Stromal cell of bone marrow (primary cell): ENCODE measurements at regions not wholly inside any gene's neighbourhood (a gene's known extent, or its start where the extent isn't known, plus 50 kb on each side); places are given as distances from the start of the nearest gene placed in this dataset.
"Not testable (repeated sequence)": the region's sequence is repeated elsewhere in the genome, so short reads cannot be mapped to it uniquely, and the experiment has no call there.

Experiments
- DNase-seq: peaks from one replicate; pipeline ENCODE4 v3.0.0-alpha.2; 2012; ENCODE audit warnings: low read depth

- DNase-seq, result no peak
Observed at GRCh38 chr7:32762925-32763293, 128.7 kb downstream of the KBTBD2 start.

GRCh38 chr7:32762206-32762924, 129.2 kb downstream of the KBTBD2 start:
- DNase-seq, result not testable (repeated sequence)

GRCh38 chr7:32761451-32762205, 129.9 kb downstream of the KBTBD2 start:
- DNase-seq, result no peak

- not testable (repeated sequence) for DNase-seq
Observed at GRCh38 chr7:32760755-32761154, 130.8 kb downstream of the KBTBD2 start.

GRCh38 chr7:32759859-32760258, 131.7 kb downstream of the KBTBD2 start:
- not testable (repeated sequence) for DNase-seq

- DNase-seq, result not testable (repeated sequence)
Observed at GRCh38 chr7:32753872-32754271, 137.7 kb downstream of the KBTBD2 start.

GRCh38 chr7:32748337-32748736, 143.2 kb downstream of the KBTBD2 start:
- not testable (repeated sequence) for DNase-seq

GRCh38 chr7:32747443-32748148, 144.0 kb downstream of the KBTBD2 start:
- not testable (repeated sequence) for DNase-seq

GRCh38 chr7:32741853-32742476, 149.6 kb downstream of the KBTBD2 start:
- not testable (repeated sequence) for DNase-seq

GRCh38 chr7:32739749-32740148, 151.8 kb downstream of the KBTBD2 start:
- DNase-seq, result not testable (repeated sequence)

- not testable (repeated sequence) for DNase-seq
Observed at GRCh38 chr7:32738390-32738789, 153.2 kb downstream of the KBTBD2 start.

- DNase-seq, result not testable (repeated sequence)
Observed at GRCh38 chr7:32732767-32733166, 158.8 kb downstream of the KBTBD2 start.

- not testable (repeated sequence) for DNase-seq
Observed at GRCh38 chr7:32729335-32729675, 162.3 kb downstream of the KBTBD2 start.

- DNase-seq, result peak; percentile 39
Observed at GRCh38 chr7:32728412-32729334, 162.9 kb downstream of the KBTBD2 start.

GRCh38 chr7:32727483-32728411, 163.8 kb downstream of the KBTBD2 start:
- DNase-seq, result peak; percentile 17

- not testable (repeated sequence) for DNase-seq
Observed at GRCh38 chr7:32722837-32723236, 168.7 kb downstream of the KBTBD2 start.

GRCh38 chr7:32694182-32694581, 197.4 kb downstream of the KBTBD2 start:
- no peak for DNase-seq

GRCh38 chr7:32691965-32692815, 196.9 kb downstream of the AVL9 start:
- not testable (repeated sequence) for DNase-seq

GRCh38 chr7:32688092-32688491, 192.8 kb downstream of the AVL9 start:
- DNase-seq, result not testable (repeated sequence)
